ENCODE measurements at regions not wholly inside any gene's neighbourhood (a gene's known extent, or its start where the extent isn't known, plus 50 kb on each side); places are given as distances from the start of the nearest gene placed in this dataset.
"Not testable (repeated sequence)": the region's sequence is repeated elsewhere in the genome, so short reads cannot be mapped to it uniquely, and the experiment has no call there.

DNA sequence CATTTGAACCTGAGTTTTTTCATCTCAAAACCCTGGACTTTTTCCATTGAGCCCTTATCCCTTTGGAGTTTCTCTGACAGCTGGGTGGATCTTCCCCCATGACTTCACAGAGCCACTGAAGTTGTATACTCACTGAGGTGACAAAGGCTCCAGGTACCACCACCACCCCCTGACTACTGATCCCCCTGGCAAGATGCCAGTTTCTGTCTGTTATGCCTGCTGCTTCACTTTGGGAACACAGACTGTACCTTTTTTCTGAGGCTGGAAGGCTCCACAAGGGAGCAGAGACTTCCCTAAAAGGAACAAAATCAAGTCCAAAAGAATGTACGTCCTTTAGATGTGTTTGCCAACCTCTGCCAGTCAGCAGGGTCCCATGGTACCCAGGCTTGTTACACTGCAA lies 160.3 kb upstream of the JADE1 start:
- no peak for DNase-seq (ENCODE audit: low read depth in 2 of 2)

DNA sequence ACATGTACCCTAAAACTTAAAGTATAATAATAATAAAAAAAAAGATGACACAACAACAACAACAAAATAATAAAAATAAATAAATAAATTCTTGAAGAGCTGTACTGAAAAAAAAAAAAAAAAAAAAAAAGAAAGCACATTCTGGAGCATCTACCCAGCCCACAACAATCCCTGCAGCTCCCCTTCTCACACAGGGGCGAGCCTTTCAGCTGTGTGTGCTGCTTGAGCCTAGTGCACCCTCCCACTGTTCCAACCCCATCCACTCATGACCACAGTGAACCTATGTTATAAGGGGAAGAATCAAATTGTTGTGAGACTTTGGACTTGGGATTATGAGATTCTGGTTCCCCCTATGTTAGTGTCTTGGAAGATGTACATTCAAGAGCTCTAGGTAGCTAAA lies 161.5 kb upstream of the JADE1 start:
- no peak for DNase-seq (ENCODE audit: low read depth in 2 of 2)

DNA sequence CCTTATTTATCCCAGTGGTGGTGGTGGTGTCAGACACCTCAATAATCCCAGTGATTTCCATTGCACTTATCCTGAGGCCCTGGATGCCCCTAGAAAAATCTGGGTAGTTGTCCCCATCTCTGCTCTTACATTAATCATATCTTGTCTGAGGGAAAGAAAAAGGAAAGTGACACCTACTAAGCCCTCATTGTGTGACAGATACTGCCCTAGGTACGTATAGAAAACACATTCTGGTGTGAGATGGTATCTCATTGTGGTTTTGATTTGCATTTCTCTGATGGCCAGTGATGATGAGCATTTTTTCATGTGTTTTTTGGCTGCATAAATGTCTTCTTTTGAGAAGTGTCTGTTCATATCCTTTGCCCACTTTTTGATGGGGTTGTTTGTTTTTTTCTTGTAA lies 162.6 kb upstream of the JADE1 start:
- not testable (repeated sequence) for DNase-seq (ENCODE audit: low read depth in 2 of 2)

DNA sequence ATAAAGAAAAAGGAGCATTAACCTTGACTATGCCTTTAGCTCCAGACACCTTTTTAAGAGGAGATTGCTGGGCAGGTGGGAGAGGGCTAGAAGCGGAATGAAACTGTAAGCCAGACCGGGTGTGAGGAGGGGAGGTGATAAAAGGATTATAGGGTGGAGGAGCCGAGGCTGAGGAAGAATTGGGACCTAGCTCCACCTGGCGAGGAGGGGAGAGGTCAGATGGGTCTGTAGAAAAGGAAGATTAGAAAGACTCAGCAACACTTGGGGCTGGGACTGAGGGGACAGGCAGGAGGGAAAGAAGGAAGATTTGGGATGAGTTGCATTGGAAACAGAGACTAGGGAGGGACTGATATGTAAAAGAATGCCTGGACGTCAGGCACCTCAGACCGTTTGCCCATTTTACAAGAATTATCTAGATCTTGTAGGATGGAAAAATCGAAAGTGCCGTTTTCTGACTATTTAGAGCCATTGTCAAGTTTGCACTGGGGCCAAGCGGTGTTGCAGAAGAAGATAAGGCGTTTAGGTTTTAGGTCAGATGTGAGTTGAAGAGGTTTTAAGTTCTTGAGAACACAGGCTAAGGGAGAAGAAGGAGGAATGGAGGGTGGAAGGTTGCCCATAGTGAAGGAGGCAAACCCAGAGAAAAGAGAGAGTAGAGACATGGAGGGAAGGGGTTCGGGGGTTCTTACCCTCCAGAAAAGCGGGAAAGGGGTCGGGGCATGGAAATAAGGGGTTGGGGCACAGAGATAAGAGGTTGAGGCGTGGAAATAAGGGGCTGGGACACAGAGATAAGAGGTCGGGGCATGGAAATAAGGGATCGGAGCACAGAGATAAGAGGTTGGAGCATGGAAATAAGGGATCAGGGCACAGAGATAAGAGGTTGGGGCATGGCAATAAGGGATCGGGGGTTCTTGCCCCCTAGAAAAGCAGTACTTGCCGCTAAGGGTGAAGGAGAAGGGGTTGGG lies 164.5 kb upstream of the JADE1 start:
- not testable (repeated sequence) for DNase-seq (ENCODE audit: low read depth in 2 of 2)

DNA sequence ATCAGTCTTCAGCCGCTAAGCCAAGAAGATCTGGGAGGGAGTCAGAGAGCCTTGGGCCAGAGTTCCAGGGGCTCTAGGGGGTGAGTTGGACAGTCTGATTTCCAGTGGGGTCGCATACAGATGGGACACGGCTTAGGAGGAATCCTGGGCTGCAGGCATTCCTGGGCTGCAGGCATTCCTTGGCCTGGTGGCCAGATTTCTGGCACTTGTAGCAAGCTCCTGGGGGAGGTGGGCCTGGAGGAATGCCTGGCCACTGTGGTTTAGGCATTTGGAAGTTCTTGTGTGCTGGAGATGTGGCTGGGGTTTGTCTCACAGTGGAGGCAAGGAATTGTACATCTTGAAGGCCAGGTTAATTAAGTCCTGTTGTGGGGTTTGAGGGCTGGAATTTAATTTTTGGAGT lies 165.4 kb upstream of the JADE1 start:
- not testable (repeated sequence) for DNase-seq (ENCODE audit: low read depth in 2 of 2)

DNA sequence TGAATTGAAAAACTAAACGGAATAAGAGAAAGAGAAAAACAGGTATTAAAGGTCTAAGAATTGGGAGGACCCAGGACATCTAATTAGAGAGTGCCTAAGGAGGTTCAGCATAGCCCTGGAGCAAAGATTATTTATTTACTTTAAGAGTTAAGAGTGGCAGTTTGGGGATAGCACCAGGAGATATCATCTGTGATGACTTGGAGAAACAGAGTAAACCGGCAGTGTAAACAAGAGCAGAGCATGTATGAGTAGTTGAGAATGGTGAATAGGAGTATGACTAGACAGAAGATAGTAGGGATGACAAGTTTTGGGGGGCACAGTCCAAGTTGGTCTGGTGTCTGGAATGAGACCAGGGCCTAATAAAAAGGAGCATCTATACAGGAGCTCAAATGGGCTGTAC lies 167.9 kb upstream of the JADE1 start:
- DNase-seq (ENCODE audit: low read depth in 2 of 2) = not testable (repeated sequence)

DNA sequence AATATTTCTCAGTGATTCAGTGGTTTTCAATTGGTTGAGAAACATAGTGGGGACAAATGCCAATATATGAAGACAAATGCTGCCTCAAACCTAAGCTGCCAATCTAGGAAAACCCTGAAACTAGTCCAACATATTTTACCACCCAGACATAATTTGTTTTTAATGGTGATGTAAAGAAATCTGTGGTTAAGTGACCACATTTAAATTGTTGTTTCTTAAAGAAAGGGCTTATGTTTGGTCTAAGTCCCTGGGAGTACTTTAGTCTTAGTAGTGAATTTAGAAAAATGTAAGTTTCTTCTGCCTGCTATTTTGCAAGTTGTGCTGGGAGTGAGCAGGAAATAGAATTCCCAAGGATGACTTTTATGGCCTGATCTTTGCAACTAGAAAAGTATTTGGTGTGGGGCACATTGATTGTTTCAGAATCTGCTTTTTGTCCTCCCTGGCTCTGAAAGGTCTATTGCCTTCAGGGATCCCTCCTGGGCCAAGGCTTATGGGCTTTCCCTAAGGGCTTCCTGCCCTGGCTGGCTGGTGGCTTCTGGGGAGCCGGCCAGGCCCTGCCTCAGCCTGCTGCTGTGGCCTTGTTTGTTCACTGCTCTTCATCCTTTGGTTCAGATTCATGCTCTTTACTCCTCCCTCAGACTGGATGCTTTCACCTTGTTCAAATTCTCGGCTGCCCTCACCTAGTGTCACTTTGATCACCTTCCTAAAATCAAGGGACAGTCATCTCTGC lies 169.8 kb upstream of the JADE1 start:
- no peak for DNase-seq (ENCODE audit: low read depth in 2 of 2)

DNA sequence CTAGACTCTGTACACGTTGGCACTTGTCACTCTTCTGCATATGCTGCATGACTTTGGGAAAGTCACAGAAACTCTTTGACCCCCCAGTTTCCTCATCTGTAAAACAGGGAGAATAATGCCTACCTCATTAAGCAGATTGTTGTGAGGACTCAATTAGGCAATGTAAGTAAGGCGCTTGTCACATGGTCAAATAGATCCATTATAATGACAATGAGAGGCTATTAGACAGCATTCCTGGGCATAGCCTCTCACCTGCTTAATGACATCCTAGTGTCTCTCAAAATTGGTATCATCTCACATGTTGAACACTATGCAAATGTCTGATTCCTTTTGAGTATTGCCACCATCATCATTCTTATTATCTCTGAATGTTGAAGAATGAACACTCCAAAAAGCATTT lies 172.6 kb upstream of the JADE1 start:
- no peak for DNase-seq (ENCODE audit: low read depth in 2 of 2)

DNA sequence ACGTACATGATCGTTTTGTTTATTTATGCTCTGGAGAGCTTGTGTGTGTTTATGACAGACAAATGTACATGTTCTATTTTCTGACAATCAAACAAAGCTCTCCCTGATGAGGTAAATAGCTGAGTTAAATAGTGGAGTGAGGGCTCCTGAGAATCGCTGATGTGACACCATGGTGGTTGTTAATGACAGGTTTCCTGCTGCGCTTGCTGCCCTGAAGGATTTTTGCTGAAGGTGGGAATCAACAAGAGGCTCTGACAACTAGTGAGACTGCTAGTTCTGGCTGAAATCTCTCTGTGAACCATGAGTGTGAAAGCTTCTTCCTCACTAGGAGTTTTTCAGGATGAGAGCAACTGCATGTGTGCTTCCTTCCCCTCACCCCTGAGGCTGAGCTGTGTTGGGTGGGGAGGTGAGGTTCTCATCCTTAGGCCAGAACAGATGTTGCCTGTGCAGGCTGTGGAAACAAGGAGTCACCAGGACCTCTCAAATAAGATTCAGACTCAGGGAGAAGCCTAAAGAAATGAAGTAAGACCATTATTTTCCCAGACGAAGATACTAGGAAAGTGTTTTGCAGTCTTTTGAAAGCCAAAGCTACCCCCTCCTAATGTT lies 173.4 kb upstream of the JADE1 start:
- DNase-seq (ENCODE audit: low read depth in 2 of 2) = no peak

DNA sequence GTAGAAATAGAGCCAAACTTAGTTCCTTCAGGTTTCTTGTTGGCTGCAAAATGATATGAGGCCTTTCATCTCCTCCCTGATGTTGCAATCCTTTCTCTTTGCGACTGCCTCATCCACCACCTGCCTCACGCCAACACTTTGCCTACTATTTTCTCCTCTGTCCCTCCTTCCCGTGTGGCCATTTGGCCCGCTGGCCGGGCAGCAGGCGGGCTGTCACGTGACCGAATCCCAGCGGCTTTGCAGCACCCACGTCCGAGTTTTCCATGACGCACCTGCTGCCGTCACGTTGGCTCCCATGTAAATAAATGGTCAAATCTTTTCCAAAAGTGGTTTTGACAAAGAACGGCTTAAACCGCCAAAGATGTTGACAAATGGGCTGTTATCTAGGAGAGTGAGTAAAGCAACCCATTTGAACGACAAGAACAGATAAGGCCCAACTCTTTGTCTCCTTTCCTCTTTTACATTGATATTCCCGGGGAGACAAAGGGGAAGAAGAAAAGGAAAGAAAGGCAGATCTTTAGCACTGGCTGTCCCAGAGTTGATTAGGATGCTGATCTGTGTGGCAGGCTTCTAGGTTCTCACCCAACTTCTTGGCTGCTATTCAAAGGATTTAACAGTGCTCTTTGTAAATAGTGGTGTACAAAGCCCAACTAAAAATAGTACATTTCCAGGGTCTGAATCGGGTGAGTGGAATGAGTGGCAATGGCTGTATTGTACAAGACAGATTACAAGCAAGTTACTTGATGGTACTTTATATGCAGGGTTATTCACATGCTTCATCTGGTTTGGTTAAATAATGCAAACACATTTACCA lies 174.2 kb upstream of the JADE1 start:
- DNase-seq (ENCODE audit: low read depth in 2 of 2) = no peak

DNA sequence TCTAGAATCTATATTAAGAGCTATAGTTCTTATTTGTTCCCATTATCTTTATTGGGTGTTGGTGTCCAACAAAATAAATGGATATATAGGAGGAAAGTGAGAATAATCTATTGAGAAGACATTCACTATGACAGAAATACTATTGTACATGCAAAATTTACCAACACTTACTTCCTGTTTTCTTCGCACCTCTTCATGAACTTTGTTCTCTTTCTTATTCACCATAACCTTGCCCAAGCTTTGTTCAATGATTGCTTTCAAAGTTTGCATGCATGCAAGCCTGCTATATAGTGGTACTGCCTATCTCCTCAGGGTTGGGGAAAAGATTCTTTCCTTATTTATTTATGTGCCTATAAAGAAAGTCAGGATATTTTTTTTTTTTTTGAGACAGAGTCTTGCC lies 176.4 kb upstream of the JADE1 start:
- DNase-seq (ENCODE audit: low read depth in 2 of 2) = no peak

DNA sequence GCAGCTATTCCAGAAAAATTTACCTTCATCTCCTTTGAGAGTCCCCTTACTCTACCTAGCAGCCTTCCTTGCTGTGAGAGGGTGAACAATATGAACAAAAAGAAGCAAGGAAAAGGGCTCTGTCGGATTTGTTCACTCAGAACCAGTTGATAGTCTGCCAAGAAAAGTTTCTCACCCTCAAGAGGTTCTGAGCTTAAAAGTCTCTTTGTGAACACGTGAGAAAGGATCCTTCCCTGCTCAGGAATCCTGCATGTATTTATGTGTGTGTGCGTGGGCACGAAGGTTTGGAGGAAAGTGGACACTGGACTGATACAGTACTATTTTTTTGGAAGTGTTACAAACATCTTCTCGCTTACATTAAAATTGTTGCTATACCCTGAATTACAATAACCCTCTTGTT lies 178.6 kb upstream of the JADE1 start:
- DNase-seq (ENCODE audit: low read depth in 2 of 2) = no peak

DNA sequence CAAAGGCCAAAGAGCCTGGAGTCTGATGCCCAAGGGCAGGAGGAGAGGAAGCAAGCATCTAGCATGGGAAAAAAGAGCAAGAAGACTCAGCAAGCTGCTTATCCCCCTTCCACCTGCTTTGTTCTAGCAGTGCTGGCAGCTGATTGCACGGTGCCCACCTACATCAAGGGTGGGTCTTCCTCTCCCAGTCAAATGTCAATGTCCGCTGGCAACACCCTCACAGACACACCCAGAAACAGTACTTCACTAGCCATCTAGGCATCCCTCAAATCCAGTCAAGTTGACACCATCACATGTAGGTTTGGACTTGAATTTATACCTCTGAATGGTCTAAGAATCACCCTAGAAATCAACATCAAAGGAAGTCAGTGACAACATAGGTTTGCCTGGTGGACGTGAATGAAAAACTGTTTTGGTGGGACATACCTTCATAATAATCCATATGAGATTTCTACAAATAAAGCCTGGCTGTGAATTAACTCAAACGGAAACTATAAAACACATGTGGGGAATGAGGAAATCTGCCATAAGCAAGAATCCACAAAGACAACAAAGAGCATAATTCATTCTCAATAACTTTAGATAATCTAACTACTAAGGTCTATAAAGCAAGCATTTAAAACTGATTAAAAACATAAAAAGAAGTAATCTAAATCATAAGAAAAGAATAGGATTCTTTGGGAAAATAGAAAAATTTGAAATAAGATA lies 185.8 kb upstream of the JADE1 start:
- no peak for DNase-seq (ENCODE audit: low read depth in 2 of 2)

DNA sequence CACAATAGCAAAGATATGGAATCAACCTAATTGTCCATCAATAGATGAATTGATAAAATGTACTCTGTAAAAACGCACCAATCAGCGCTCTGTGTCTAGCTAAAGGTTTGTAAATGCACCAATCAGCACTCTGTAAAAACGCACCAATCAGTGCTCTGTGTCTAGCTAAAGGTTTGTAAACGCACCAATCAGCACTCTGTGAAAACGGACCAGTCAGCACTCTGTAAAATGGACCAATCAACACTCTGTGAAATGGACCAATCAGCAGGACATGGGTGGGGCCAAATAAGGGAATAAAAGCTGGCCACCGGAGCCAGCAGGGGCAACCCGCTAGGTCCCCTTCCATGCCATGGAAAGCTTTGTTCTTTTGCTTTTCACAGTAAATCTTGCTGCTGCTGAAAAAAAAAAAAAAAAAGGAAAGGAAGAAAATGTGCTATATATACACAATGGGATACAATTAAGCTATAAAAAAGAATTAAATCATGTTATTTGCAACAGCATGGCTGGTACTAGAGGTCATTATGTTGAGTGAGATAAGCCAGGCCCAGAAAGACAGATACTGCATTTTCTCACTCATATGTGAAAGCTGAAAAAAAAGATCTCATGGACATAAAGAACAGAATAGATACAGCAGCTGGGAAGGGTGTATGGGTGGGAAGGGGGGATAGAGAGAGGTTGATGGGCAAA lies 189.1 kb upstream of the JADE1 start:
- not testable (repeated sequence) for DNase-seq (ENCODE audit: low read depth in 2 of 2)

DNA sequence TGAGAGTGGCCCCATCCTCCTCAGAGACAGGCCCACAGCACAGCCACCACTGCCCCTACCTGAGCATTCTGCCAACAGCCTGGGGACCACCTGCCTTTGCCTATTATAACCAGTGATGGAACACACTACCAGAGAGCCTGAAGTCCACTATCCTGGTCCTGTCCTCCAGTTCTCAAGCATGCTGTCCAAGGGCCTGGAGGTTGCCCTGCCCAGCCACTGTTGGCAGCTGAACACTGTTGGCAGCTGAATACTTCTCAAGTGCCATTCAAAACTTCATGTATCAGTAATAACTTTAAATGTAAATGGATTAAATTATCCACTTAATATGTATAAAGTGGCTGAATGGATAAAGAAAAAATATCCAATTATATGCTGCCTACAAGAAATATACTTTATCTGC lies 194.3 kb upstream of the JADE1 start:
- no peak for DNase-seq (ENCODE audit: low read depth in 2 of 2)

DNA sequence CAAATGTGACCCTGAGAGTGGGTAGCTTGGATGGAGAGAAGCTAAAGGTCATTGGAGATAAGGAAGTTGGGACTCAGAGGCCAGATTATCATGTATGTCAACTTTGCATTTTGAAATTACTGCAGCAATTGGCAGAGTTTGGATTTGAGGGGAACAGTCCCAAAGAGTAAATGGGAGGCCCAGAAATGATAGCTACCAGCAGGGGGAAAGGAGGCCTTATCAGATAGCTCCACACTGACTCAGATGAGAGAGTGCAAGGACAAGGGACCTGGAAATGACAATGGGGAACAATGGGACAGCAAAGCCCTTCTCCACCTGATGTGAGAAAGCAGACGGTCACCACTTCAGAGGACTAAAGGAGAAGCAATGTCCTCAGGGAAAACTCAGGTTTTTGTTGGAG lies 201.5 kb upstream of the JADE1 start:
- DNase-seq (ENCODE audit: low read depth in 2 of 2) = no peak

DNA sequence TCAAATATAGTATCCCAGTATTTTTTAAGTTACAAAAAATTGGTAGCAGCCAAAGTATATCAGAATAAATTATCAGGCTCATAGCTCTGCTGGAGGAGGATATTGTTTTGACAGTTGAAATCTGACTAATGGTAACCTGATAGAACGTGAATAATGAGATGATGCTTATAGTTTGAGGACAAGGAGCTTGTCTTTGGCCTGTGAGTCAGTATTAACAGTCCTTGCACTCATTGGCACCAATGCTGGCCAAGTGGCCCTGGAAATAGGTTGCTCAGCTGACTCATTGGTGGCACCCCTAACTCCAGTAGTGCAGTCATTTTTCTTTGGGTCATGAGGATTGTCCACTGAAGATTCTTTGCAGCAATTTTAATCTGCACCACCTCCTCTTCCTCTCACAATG lies 203.3 kb upstream of the JADE1 start:
- no peak for DNase-seq (ENCODE audit: low read depth in 2 of 2)

DNA sequence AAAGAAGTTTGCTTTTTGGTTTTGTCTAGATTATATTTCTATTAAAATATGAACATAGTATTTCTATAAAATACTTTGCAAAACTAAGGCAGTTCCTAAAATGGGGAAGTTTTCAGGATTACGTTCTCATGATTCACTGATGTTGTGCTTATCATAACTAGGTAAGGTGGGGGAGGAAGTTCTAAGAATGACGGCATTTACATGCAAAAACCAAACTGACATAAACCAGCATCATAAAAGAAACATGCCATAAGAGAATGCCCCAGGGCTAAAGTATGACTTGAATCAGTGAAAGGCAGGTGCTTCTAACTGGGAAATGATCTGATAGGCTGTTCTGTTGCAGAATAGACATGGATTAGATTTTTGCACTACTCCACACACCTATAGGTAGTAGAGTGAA lies 204.7 kb upstream of the JADE1 start:
- DNase-seq (ENCODE audit: low read depth in 2 of 2) = no peak

DNA sequence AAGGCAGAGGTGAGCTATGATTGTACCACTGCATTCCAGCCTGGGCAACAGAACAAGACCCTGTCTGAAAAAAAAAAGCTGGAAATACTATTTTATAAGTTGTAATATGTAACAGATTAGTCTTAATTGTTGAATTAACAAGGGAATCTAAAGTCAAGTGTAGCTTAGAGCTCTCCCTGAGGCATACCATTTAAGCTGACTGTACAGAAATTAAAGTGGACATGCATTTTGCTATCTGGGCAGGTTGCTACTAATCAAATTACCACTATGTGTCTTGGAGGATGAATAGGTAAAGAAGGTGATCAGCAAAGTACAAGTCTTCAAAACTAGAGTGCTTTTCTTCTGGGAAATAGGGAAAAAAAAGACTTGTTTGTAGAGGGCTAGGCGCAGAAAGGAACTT lies 205.3 kb upstream of the JADE1 start:
- no peak for DNase-seq (ENCODE audit: low read depth in 2 of 2)

DNA sequence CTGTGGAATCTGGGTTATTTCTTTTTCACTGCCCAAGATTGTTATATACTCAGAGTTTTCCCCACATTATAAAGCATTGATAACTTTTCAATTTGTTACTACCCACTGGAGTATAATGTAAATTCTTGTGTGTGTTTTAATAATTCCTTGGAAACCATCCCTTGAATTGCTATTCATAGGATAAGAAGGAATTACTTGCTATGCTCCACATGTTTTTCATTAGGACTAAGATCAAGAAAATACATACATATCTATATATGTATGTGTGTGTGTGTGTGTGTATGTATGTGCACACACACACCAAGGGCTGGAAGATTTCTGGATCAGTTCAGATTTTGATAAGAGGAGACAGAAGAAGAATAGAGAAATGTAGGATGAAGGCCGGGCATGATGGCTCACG lies 206.4 kb upstream of the JADE1 start:
- no peak for DNase-seq (ENCODE audit: low read depth in 2 of 2)
